ENCODE measurements at regions not wholly inside any gene's neighbourhood (a gene's known extent, or its start where the extent isn't known, plus 50 kb on each side); places are given as distances from the start of the nearest gene placed in this dataset.
"Not testable (repeated sequence)": the region's sequence is repeated elsewhere in the genome, so short reads cannot be mapped to it uniquely, and the experiment has no call there.

DNA sequence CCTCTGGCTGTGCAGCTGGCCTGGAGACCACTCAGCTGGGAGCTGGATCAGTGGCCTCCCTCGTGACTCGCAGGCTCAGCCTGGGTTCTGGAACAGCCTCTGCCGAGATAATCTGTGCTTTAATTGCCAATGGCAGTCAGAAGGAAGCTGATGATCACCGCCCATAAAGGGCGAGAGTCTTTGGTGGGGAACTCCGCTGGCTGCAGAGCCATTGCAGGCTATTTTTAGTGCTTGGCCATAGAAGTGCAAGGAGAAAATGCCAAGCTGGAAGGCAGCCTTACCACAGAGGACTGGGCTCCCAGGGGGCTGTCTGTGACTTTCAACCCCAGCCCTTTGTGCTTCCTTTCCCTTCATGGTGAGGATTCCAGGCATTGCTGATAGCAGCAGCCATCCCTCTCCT is 62.2 kb upstream of the TENM4 start:
- no peak for DNase-seq

DNA sequence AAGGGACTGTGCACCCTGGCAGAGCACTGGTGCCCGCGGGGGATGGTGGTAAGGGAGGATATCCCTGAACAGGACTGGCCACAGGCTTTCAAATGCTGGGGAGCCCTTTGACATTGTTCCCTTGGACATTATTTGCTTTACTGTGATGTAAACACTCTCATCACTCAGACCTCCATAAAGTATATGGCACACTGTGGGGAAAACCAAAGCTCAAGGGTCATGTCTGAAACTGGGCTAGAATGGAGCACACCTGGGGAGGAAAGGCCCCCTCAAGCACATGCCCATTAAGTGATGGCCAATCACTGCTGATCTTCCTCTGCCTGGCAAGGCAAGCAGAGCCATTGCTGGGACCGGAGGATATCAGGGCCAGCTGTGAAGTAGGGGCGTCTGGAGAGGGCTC is 60.9 kb upstream of the TENM4 start:
- DNase-seq: no peak

DNA sequence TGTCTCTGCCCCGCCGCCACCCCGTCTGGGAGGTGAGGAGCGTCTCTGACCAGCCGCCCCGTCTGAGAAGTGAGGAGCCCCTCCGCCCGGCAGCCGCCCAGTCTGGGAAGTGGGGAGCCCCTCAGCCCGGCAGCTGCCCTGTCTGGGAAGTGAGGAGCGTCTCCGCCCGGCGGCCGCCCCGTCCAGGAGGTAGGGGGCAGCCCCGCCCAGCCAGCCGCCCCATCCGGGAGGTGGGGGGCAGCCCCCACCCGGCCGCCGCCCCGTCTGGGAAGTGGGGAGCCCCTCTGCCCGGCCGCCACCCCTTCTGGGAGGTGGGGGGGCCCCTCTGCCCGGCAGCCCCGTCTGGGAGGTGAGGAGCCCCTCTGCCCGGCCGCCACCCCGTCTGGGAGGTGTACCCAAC is 59.1 kb upstream of the TENM4 start:
- DNase-seq: not testable (repeated sequence)

DNA sequence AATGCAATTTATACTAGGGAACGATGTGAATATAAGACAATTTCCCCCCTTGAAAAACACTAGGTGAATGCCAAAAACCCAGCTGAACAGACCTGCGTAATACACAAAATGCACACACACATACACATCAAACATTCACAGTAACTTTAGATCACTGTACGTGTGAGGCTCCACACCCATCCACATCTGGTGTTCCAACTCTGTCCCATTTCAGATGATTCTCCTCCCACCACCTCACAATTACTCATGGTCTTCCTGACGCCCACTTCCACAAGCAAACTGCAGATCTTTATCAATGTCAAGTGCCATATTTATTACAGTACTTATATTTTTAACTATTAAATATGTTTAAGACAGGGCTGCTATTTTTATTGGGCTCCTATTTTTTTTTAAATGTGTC is 57.8 kb upstream of the TENM4 start:
- no peak for DNase-seq

DNA sequence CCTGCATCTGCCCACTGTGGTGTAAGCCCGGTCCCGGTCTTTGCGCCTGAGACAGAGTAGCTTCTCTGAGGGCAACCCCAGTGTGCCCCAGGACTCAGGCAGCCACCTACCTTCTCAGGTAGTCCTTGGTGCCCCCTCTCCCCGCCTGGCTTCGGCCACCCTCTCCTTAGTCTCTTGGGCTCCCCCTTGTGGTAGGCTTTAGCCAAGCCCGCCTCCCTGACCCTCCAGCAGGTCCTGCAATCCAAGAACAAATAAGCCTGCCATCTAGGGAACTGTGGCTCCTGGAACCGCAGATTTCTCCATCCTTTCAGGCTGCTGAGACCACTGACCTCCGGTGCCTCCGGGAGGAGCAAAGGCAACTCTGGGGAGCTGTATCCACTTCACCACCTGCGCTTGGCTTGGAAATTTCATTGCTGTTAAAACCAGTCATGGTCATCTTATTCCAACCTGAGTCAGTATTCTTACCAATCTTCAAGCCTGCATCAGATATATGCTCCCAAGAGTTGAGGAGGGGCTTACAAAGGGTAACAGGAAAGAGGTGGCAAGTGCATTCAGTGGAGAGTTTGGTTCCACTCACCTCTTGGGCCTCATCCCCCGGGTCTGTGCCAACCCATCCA is 52.8 kb upstream of the TENM4 start:
- peak; percentile 56 to 67 for DNase-seq

DNA sequence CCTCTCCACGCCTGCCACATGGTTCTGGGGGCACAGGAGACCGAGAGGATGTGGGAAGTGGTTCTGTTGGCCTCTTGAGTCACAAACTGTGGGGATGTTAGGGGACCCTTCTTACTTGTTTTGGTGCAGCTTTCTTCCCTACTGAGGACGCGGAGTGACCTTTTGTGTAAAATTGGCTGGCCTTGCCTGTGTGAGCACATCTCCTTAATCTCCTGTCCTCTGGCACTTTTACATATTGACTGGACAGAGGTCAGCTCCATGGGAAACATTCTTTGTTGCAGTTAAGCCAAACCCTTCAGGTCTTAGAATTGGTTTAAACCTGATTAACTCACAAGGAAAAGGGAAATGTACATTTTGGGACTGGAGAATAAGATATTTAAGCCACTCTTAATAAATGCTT is 51.2 kb upstream of the TENM4 start:
- DNase-seq: no peak

Measured in NCI-H1930 (cell line).